ENCODE measurements at regions not wholly inside any gene's neighbourhood (a gene's known extent, or its start where the extent isn't known, plus 50 kb on each side); places are given as distances from the start of the nearest gene placed in this dataset.
"Not testable (repeated sequence)": the region's sequence is repeated elsewhere in the genome, so short reads cannot be mapped to it uniquely, and the experiment has no call there.

- no peak for DNase-seq (ENCODE audit: low read depth in 2 of 3, low spot score in 2 of 3)
Observed at GRCh38 chr14:86141966-86142365, 612.0 kb downstream of the FLRT2 start.

GRCh38 chr14:86129426-86129825, 599.5 kb downstream of the FLRT2 start:
- no peak for DNase-seq (ENCODE audit: low read depth in 2 of 3, low spot score in 2 of 3)

- no peak for DNase-seq (ENCODE audit: low read depth in 2 of 3, low spot score in 2 of 3)
Observed at GRCh38 chr14:86124328-86124727, 594.4 kb downstream of the FLRT2 start.

GRCh38 chr14:86115972-86116371, 586.0 kb downstream of the FLRT2 start:
- no peak for DNase-seq (ENCODE audit: low read depth in 2 of 3, low spot score in 2 of 3)

- DNase-seq (ENCODE audit: low read depth in 2 of 3, low spot score in 2 of 3): not testable (repeated sequence)
Observed at GRCh38 chr14:86110871-86111270, 580.9 kb downstream of the FLRT2 start.

- DNase-seq (ENCODE audit: low read depth in 2 of 3, low spot score in 2 of 3): no peak
Observed at GRCh38 chr14:86104691-86105265, 574.8 kb downstream of the FLRT2 start.

- DNase-seq (ENCODE audit: low read depth in 2 of 3, low spot score in 2 of 3): no peak
Observed at GRCh38 chr14:86094512-86094911, 564.6 kb downstream of the FLRT2 start.

GRCh38 chr14:86091811-86092210, 561.9 kb downstream of the FLRT2 start:
- no peak for DNase-seq (ENCODE audit: low read depth in 2 of 3, low spot score in 2 of 3)

- no peak for DNase-seq (ENCODE audit: low read depth in 2 of 3, low spot score in 2 of 3)
Observed at GRCh38 chr14:86088156-86088555, 558.2 kb downstream of the FLRT2 start.

GRCh38 chr14:86087377-86087776, 557.4 kb downstream of the FLRT2 start:
- no peak for DNase-seq (ENCODE audit: low read depth in 2 of 3, low spot score in 2 of 3)

- DNase-seq (ENCODE audit: low read depth in 2 of 3, low spot score in 2 of 3): no peak
Observed at GRCh38 chr14:86086962-86087361, 557.0 kb downstream of the FLRT2 start.

GRCh38 chr14:86084097-86084496, 554.2 kb downstream of the FLRT2 start:
- no peak for DNase-seq (ENCODE audit: low read depth in 2 of 3, low spot score in 2 of 3)

GRCh38 chr14:86083616-86084015, 553.7 kb downstream of the FLRT2 start:
- no peak for DNase-seq (ENCODE audit: low read depth in 2 of 3, low spot score in 2 of 3)

- no peak for DNase-seq (ENCODE audit: low read depth in 2 of 3, low spot score in 2 of 3)
Observed at GRCh38 chr14:86072116-86072894, 542.4 kb downstream of the FLRT2 start.

- no peak for DNase-seq (ENCODE audit: low read depth in 2 of 3, low spot score in 2 of 3)
Observed at GRCh38 chr14:86066651-86067050, 536.7 kb downstream of the FLRT2 start.

- DNase-seq (ENCODE audit: low read depth in 2 of 3, low spot score in 2 of 3): no peak
Observed at GRCh38 chr14:86065407-86065806, 535.5 kb downstream of the FLRT2 start.

- DNase-seq (ENCODE audit: low read depth in 2 of 3, low spot score in 2 of 3): not testable (repeated sequence)
Observed at GRCh38 chr14:86064595-86064994, 534.7 kb downstream of the FLRT2 start.

- DNase-seq (ENCODE audit: low read depth in 2 of 3, low spot score in 2 of 3): no peak
Observed at GRCh38 chr14:86057018-86057667, 527.2 kb downstream of the FLRT2 start.

- no peak for DNase-seq (ENCODE audit: low read depth in 2 of 3, low spot score in 2 of 3)
Observed at GRCh38 chr14:86055512-86056075, 525.6 kb downstream of the FLRT2 start.

GRCh38 chr14:86052868-86053267, 522.9 kb downstream of the FLRT2 start:
- no peak for DNase-seq (ENCODE audit: low read depth in 2 of 3, low spot score in 2 of 3)

GRCh38 chr14:86050757-86051156, 520.8 kb downstream of the FLRT2 start:
- no peak for DNase-seq (ENCODE audit: low read depth in 2 of 3, low spot score in 2 of 3)

- DNase-seq (ENCODE audit: low read depth in 2 of 3, low spot score in 2 of 3): no peak
Observed at GRCh38 chr14:86050072-86050683, 520.2 kb downstream of the FLRT2 start.

All from activated CD8-positive, alpha-beta memory T cell treated with anti-CD3 and anti-CD28 coated beads for 48 hours (primary cell).